ENCODE measurements at regions not wholly inside any gene's neighbourhood (a gene's known extent, or its start where the extent isn't known, plus 50 kb on each side); places are given as distances from the start of the nearest gene placed in this dataset.

DNA sequence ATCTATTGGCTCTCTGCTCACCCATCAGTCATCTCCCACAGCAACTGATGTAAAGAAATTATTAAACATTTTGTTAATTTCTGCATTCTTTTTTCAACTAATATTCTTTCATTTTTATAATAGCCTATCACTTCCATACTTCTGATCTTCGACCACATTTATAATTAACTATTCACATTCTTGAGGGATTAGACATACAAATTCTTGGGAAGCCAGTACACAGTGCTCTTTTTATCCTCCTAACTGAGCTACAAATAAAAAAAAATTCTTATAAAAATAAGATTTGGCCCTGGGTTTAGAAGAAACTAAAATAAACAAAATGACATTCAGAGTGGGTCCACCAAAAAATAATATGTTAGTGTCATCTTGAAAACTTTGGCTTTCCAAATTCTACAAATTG is 103.7 kb upstream of the ITGA1 start:
- POLR2A ChIA-PET, result no interaction called here
- peaks cover 0 to 6% of the 10 kb centered on the region in 2 experiments for H3K27me3 ChIP-seq (replicated peaks in 1 of 2; ENCODE audit: control insufficient read depth in 2 of 2, extremely low read depth in 1 of 2, insufficient read depth in 2 of 2, low read length in 1 of 2)
- H3K36me3 ChIP-seq (ENCODE audit: control insufficient read depth in 2 of 2, extremely low read depth in 1 of 2, insufficient read depth in 1 of 2, low read length in 1 of 2), result no peaks in the 10 kb centered on the region
- DNase-seq, result no peak
- Mint-ChIP-seq H3K9me3 (no peaks in the 10 kb centered on the region), H3K4me3 (no peak overlapping the region), H3K27me3 (no peaks in the 10 kb centered on the region), H3K27ac (no peak overlapping the region), H3K36me3 (no peaks in the 10 kb centered on the region), H3K4me1 (no peaks in the 10 kb centered on the region)
- H3K4me3 ChIP-seq (ENCODE audit: control insufficient read depth in 1 of 2, extremely low read depth in 1 of 2, low read length in 1 of 2), result no peak overlapping the region
- CTCF ChIA-PET, result interaction anchor here (0.6 to 1.0 kb wide), 3 partner anchors 10 to 1905 kb away, joined by 3 to 4 read pairs (median 4); no protein-coding TSS in a partner anchor
- no peaks in the 10 kb centered on the region for H3K4me1 ChIP-seq (ENCODE audit: control insufficient read depth in 1 of 2, extremely low read depth in 1 of 2, insufficient read depth in 2 of 2, low read length in 2 of 2)
- ATAC-seq (replicated peaks in 1 of 4), result no peak
- H3K9me3 ChIP-seq, result no peaks in the 10 kb centered on the region
- WGBS (ENCODE audit: insufficient coverage), result no CpG with 5 or more reads among the region's 1 CpG
- H3K27ac ChIP-seq (ENCODE audit: low read length), result no peak overlapping the region

DNA sequence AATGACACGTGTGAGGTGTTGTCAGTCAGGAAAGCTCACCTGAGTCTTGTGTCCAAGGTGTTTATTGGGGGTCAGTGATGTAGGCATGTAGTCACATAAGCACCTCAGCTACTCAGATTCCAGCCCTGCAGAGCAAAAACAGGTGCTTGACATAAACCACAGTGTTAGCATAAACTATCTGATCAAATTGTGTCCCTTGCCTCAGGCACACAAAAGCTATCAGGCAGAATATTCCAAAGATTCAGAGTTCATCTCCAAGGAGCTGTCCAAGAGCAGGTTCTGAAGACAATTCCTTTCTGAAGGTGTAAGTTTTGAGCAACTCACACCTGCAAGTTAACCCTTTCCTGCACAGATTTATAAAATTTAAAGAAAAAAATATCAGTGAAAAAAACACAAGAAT is 102.2 kb upstream of the ITGA1 start:
- no peak overlapping the region for H3K27ac ChIP-seq (ENCODE audit: low read length)
- no CpG with 5 or more reads among the region's 1 CpG for WGBS (ENCODE audit: insufficient coverage)
- peaks cover 0 to 6% of the 10 kb centered on the region in 2 experiments for H3K27me3 ChIP-seq (replicated peaks in 1 of 2; ENCODE audit: control insufficient read depth in 2 of 2, extremely low read depth in 1 of 2, insufficient read depth in 2 of 2, low read length in 1 of 2)
- no peaks in the 10 kb centered on the region for H3K36me3 ChIP-seq (ENCODE audit: control insufficient read depth in 2 of 2, extremely low read depth in 1 of 2, insufficient read depth in 1 of 2, low read length in 1 of 2)
- Mint-ChIP-seq H3K9me3 (no peaks in the 10 kb centered on the region), H3K4me1 (no peaks in the 10 kb centered on the region), H3K27me3 (no peaks in the 10 kb centered on the region), H3K36me3 (no peaks in the 10 kb centered on the region), H3K27ac (no peak overlapping the region), H3K4me3 (no peak overlapping the region)
- H3K4me1 ChIP-seq (ENCODE audit: control insufficient read depth in 1 of 2, extremely low read depth in 1 of 2, insufficient read depth in 2 of 2, low read length in 2 of 2), result no peaks in the 10 kb centered on the region
- CTCF ChIA-PET, result no interaction called here
- DNase-seq (no peak), ATAC-seq (replicated peaks in 1 of 4) (no peak)
- no peaks in the 10 kb centered on the region for H3K9me3 ChIP-seq
- H3K4me3 ChIP-seq (ENCODE audit: control insufficient read depth in 1 of 2, extremely low read depth in 1 of 2, low read length in 1 of 2), result no peak overlapping the region
- POLR2A ChIA-PET, result interaction anchor here (0.5 to 0.6 kb wide), 2 partner anchors 123 to 531 kb away, joined by 4 read pairs; no protein-coding TSS in a partner anchor

DNA sequence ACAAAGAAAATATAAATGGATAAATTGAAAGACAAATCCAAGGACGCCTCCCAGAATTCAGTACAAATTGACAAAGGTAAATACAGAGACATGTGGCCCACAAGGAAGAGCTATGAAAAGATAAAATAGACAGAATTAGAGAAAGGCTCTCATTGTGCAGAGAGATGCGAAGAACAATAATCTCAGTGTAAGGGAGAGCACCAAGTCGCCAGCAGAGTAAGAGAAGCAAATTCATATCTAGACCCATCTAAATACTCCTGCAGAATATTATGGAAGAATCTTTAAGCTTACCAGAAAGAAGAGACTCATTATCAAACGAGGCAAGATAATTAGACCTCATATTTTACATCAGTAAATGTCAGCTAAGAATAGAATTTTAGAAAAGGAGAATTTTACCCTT is 101.7 kb upstream of the ITGA1 start:
- H3K27me3 ChIP-seq (replicated peaks in 1 of 2; ENCODE audit: control insufficient read depth in 2 of 2, extremely low read depth in 1 of 2, insufficient read depth in 2 of 2, low read length in 1 of 2), result peaks cover 0 to 6% of the 10 kb centered on the region in 2 experiments
- H3K4me3 ChIP-seq (ENCODE audit: control insufficient read depth in 1 of 2, extremely low read depth in 1 of 2, low read length in 1 of 2), result no peak overlapping the region
- no peak overlapping the region for H3K27ac ChIP-seq (ENCODE audit: low read length)
- Mint-ChIP-seq H3K4me3 (no peak overlapping the region), H3K4me1 (no peaks in the 10 kb centered on the region), H3K27ac (no peak overlapping the region), H3K27me3 (no peaks in the 10 kb centered on the region), H3K9me3 (no peaks in the 10 kb centered on the region), H3K36me3 (no peaks in the 10 kb centered on the region)
- no peaks in the 10 kb centered on the region for H3K9me3 ChIP-seq
- ChIA-PET CTCF (interaction anchor here (0.6 to 1.1 kb wide), 2 partner anchors 230 to 474 kb away, joined by 3 to 4 read pairs; no protein-coding TSS in a partner anchor), POLR2A (interaction anchor here (0.5 to 0.6 kb wide), 4 partner anchors 39 to 531 kb away, joined by 3 to 6 read pairs (median 4); no protein-coding TSS in a partner anchor)
- DNase-seq, result no peak
- no peak for ATAC-seq (replicated peaks in 1 of 4)
- no CpG with 5 or more reads among the region's 4 CpGs for WGBS (ENCODE audit: insufficient coverage)
- no peaks in the 10 kb centered on the region for H3K36me3 ChIP-seq (ENCODE audit: control insufficient read depth in 2 of 2, extremely low read depth in 1 of 2, insufficient read depth in 1 of 2, low read length in 1 of 2)
- no peaks in the 10 kb centered on the region for H3K4me1 ChIP-seq (ENCODE audit: control insufficient read depth in 1 of 2, extremely low read depth in 1 of 2, insufficient read depth in 2 of 2, low read length in 2 of 2)

GRCh38 chr5:52690236-52690768 is 97.4 kb upstream of the ITGA1 start:
- Histone ChIP-seq H3K36me3 (ENCODE audit: control insufficient read depth in 2 of 2, extremely low read depth in 1 of 2, insufficient read depth in 1 of 2, low read length in 1 of 2) (no peaks in the 10 kb centered on the region), H3K4me1 (ENCODE audit: control insufficient read depth in 1 of 2, extremely low read depth in 1 of 2, insufficient read depth in 2 of 2, low read length in 2 of 2) (no peaks in the 10 kb centered on the region), H3K27me3 (replicated peaks in 1 of 2; ENCODE audit: control insufficient read depth in 2 of 2, extremely low read depth in 1 of 2, insufficient read depth in 2 of 2, low read length in 1 of 2) (no peaks in the 10 kb centered on the region), H3K4me3 (ENCODE audit: control insufficient read depth in 1 of 2, extremely low read depth in 1 of 2, low read length in 1 of 2) (no peak overlapping the region), H3K9me3 (no peaks in the 10 kb centered on the region), H3K27ac (ENCODE audit: low read length) (no peak overlapping the region)
- DNase-seq, result no peak
- H3K27me3 Mint-ChIP-seq, result no peaks in the 10 kb centered on the region
- no peaks in the 10 kb centered on the region for H3K36me3 Mint-ChIP-seq
- ATAC-seq (replicated peaks in 1 of 4), result no peak
- ChIA-PET CTCF (interaction anchor here (1.0 to 4.4 kb wide), 5 partner anchors 29 to 227 kb away, joined by 3 to 31 read pairs (median 5); partner anchors contain the start of genes ITGA1 (in 1 of the 2) and PELO (in 1 of the 2)), POLR2A (no interaction called here)
- H3K9me3 Mint-ChIP-seq, result no peaks in the 10 kb centered on the region
- no CpG with 5 or more reads among the region's 2 CpGs for WGBS (ENCODE audit: insufficient coverage)
- H3K4me1 Mint-ChIP-seq, result peaks cover 7 to 11% (median 7%) of the 10 kb centered on the region in 3 donors
- no peak overlapping the region for H3K27ac Mint-ChIP-seq
- no peak overlapping the region for H3K4me3 Mint-ChIP-seq

- no peaks in the 10 kb centered on the region for H3K27me3 ChIP-seq (replicated peaks in 1 of 2; ENCODE audit: control insufficient read depth in 2 of 2, extremely low read depth in 1 of 2, insufficient read depth in 2 of 2, low read length in 1 of 2)
- no peaks in the 10 kb centered on the region for H3K36me3 Mint-ChIP-seq
- no peaks in the 10 kb centered on the region for H3K9me3 Mint-ChIP-seq
- no peak for DNase-seq
- no peaks in the 10 kb centered on the region for H3K27me3 Mint-ChIP-seq
- no peaks in the 10 kb centered on the region for H3K9me3 ChIP-seq
- no peak overlapping the region for H3K4me3 ChIP-seq (ENCODE audit: control insufficient read depth in 1 of 2, extremely low read depth in 1 of 2, low read length in 1 of 2)
- no peaks in the 10 kb centered on the region for H3K36me3 ChIP-seq (ENCODE audit: control insufficient read depth in 2 of 2, extremely low read depth in 1 of 2, insufficient read depth in 1 of 2, low read length in 1 of 2)
- ChIA-PET POLR2A (interaction anchor here in 1 of 2 donors (0.6 to 0.8 kb wide), 2 partner anchors 81 to 391 kb away, joined by 3 to 4 read pairs; no protein-coding TSS in a partner anchor), CTCF (interaction anchor here (0.9 to 4.4 kb wide), 4 partner anchors 73 to 229 kb away, joined by 3 to 31 read pairs (median 8); no protein-coding TSS in a partner anchor)
- H3K27ac ChIP-seq (ENCODE audit: low read length), result no peak overlapping the region
- H3K27ac Mint-ChIP-seq, result no peak overlapping the region
- no peaks in the 10 kb centered on the region for H3K4me1 ChIP-seq (ENCODE audit: control insufficient read depth in 1 of 2, extremely low read depth in 1 of 2, insufficient read depth in 2 of 2, low read length in 2 of 2)
- ATAC-seq (replicated peaks in 1 of 4), result no peak
- H3K4me1 Mint-ChIP-seq, result peaks cover 7 to 11% (median 7%) of the 10 kb centered on the region in 3 donors
- no peak overlapping the region for H3K4me3 Mint-ChIP-seq
Measured at GRCh38 chr5:52692039-52692438, 95.7 kb upstream of the ITGA1 start.

GRCh38 chr5:52692606-52693005 is 95.1 kb upstream of the ITGA1 start:
- Mint-ChIP-seq H3K9me3 (no peaks in the 10 kb centered on the region), H3K27me3 (no peaks in the 10 kb centered on the region), H3K36me3 (no peaks in the 10 kb centered on the region), H3K4me1 (peaks cover 7 to 11% (median 7%) of the 10 kb centered on the region in 3 donors), H3K27ac (no peak overlapping the region), H3K4me3 (no peak overlapping the region)
- Histone ChIP-seq H3K9me3 (no peaks in the 10 kb centered on the region), H3K4me1 (ENCODE audit: control insufficient read depth in 1 of 2, extremely low read depth in 1 of 2, insufficient read depth in 2 of 2, low read length in 2 of 2) (no peaks in the 10 kb centered on the region), H3K4me3 (ENCODE audit: control insufficient read depth in 1 of 2, extremely low read depth in 1 of 2, low read length in 1 of 2) (no peak overlapping the region), H3K36me3 (ENCODE audit: control insufficient read depth in 2 of 2, extremely low read depth in 1 of 2, insufficient read depth in 1 of 2, low read length in 1 of 2) (no peaks in the 10 kb centered on the region), H3K27ac (ENCODE audit: low read length) (no peak overlapping the region), H3K27me3 (replicated peaks in 1 of 2; ENCODE audit: control insufficient read depth in 2 of 2, extremely low read depth in 1 of 2, insufficient read depth in 2 of 2, low read length in 1 of 2) (no peaks in the 10 kb centered on the region)
- ATAC-seq (replicated peaks in 1 of 4), result no peak
- WGBS (ENCODE audit: insufficient coverage), result no CpG with 5 or more reads among the region's 1 CpG
- DNase-seq, result no peak
- POLR2A ChIA-PET, result interaction anchor here in 1 of 2 donors (0.6 to 0.8 kb wide), 2 partner anchors 80 to 391 kb away, joined by 3 to 4 read pairs; no protein-coding TSS in a partner anchor
- CTCF ChIA-PET, result interaction anchor here (0.6 to 4.4 kb wide), 18 partner anchors 13 to 340 kb away, joined by 3 to 31 read pairs (median 3); no protein-coding TSS in a partner anchor

Measured in T-cell (primary cell).